GM21723 (cell line): ENCODE measurements at regions not wholly inside any gene's neighbourhood (a gene's known extent, or its start where the extent isn't known, plus 50 kb on each side); places are given as distances from the start of the nearest gene placed in this dataset.

ENCODE experiments used
- ATAC-seq: cut with Tn5 transposase; IDR thresholded peaks from one replicate; pipeline ENCODE4 v1.9.1; 2021; ENCODE audit warnings: mild to moderate bottlenecking, moderate library complexity; ENCODE audit not compliant: unreplicated experiment

GRCh38 chr5:160961038-160961437, 109.0 kb upstream of the ATP10B start:
- ATAC-seq, result no peak

GRCh38 chr5:160960592-160960991, 108.6 kb upstream of the ATP10B start:
- no peak for ATAC-seq

GRCh38 chr5:160959804-160960203, 107.8 kb upstream of the ATP10B start:
- peak; percentile 78 for ATAC-seq

- ATAC-seq, result peak; percentile 42
Measured at GRCh38 chr5:160957312-160957861, 105.4 kb upstream of the ATP10B start.

- no peak for ATAC-seq
Measured at GRCh38 chr5:160956051-160956450, 104.0 kb upstream of the ATP10B start.

GRCh38 chr5:160950311-160950710, 98.3 kb upstream of the ATP10B start:
- ATAC-seq, result no peak

- no peak for ATAC-seq
Measured at GRCh38 chr5:160940725-160941124, 88.7 kb upstream of the ATP10B start.

GRCh38 chr5:160938532-160938931, 86.5 kb upstream of the ATP10B start:
- no peak for ATAC-seq

GRCh38 chr5:160937570-160937969, 85.6 kb upstream of the ATP10B start:
- no peak for ATAC-seq

- ATAC-seq, result no peak
Measured at GRCh38 chr5:160935776-160936175, 83.8 kb upstream of the ATP10B start.

GRCh38 chr5:160931283-160931682, 79.3 kb upstream of the ATP10B start:
- ATAC-seq, result no peak

- ATAC-seq, result no peak
Measured at GRCh38 chr5:160930406-160930805, 78.4 kb upstream of the ATP10B start.

- ATAC-seq, result no peak
Measured at GRCh38 chr5:160929906-160930305, 77.9 kb upstream of the ATP10B start.

GRCh38 chr5:160929360-160929759, 77.3 kb upstream of the ATP10B start:
- no peak for ATAC-seq

- no peak for ATAC-seq
Measured at GRCh38 chr5:160926428-160926827, 74.4 kb upstream of the ATP10B start.

GRCh38 chr5:160925281-160925680, 73.3 kb upstream of the ATP10B start:
- ATAC-seq, result no peak

- ATAC-seq, result no peak
Measured at GRCh38 chr5:160923936-160924710, 72.1 kb upstream of the ATP10B start.

- ATAC-seq, result no peak
Measured at GRCh38 chr5:160923411-160923810, 71.4 kb upstream of the ATP10B start.

GRCh38 chr5:160922311-160922710, 70.3 kb upstream of the ATP10B start:
- no peak for ATAC-seq

- ATAC-seq, result no peak
Measured at GRCh38 chr5:160921423-160922285, 69.6 kb upstream of the ATP10B start.

- no peak for ATAC-seq
Measured at GRCh38 chr5:160919626-160920025, 67.6 kb upstream of the ATP10B start.

- ATAC-seq, result no peak
Measured at GRCh38 chr5:160918386-160918785, 66.4 kb upstream of the ATP10B start.
